H9 (cell line): ENCODE measurements at regions not wholly inside any gene's neighbourhood (a gene's known extent, or its start where the extent isn't known, plus 50 kb on each side); places are given as distances from the start of the nearest gene placed in this dataset.

Experiments used
- DNase-seq: peaks from one replicate; pipeline ENCODE4 v3.0.0-alpha.2; 2017
- H2AFZ ChIP-seq: one replicate; pipeline ENCODE4 v1.6.1; 2013; ENCODE audit warnings: mild to moderate bottlenecking, low read length, control low read depth, moderate library complexity
- H2AK5ac ChIP-seq: 2 replicates; pipeline ENCODE4 v1.6.1; 2013; ENCODE audit warnings: low read length, control low read depth, mixed read lengths; ENCODE audit not compliant: insufficient read length
- H2BK120ac ChIP-seq: one replicate; pipeline ENCODE4 v1.6.1; 2013; ENCODE audit warnings: low read depth, mild to moderate bottlenecking, low read length, control low read depth, inconsistent platforms; ENCODE audit not compliant: poor library complexity, severe bottlenecking
- H2BK12ac ChIP-seq: 2 replicates; pipeline ENCODE4 v1.6.1; 2013; ENCODE audit warnings: low read length, control low read depth, mixed read lengths, low read depth; ENCODE audit not compliant: insufficient read length
- H2BK15ac ChIP-seq: 2 replicates; pipeline ENCODE4 v1.6.1; 2013; ENCODE audit warnings: low read depth, low read length, control low read depth
- H2BK20ac ChIP-seq: one replicate; pipeline ENCODE4 v1.6.1; 2013; ENCODE audit warnings: low read depth, mild to moderate bottlenecking, low read length, control low read depth, inconsistent platforms; ENCODE audit not compliant: poor library complexity, severe bottlenecking
- H2BK5ac ChIP-seq: 2 replicates; pipeline ENCODE4 v1.6.1; 2013; ENCODE audit warnings: low read length, control low read depth, mixed read lengths; ENCODE audit not compliant: insufficient read length
- H3K14ac ChIP-seq: 2 replicates; pipeline ENCODE4 v1.6.1; 2013; ENCODE audit warnings: low read length, control low read depth; ENCODE audit not compliant: insufficient read depth
- H3K18ac ChIP-seq: 2 replicates; pipeline ENCODE4 v1.6.1; 2013; ENCODE audit warnings: low read depth, mild to moderate bottlenecking, mixed read lengths, low read length, control low read depth; ENCODE audit not compliant: insufficient read length
- H3K23ac ChIP-seq: 2 replicates; pipeline ENCODE4 v1.6.1; 2013; ENCODE audit warnings: low read length, control low read depth, mixed read lengths, low read depth; ENCODE audit not compliant: insufficient read length
- H3K23me2 ChIP-seq: 2 replicates; pipeline ENCODE4 v1.6.1; 2013; ENCODE audit warnings: low read depth, mild to moderate bottlenecking, mixed read lengths, low read length, control low read depth; ENCODE audit not compliant: insufficient read length, poor library complexity, severe bottlenecking
- H3K27ac ChIP-seq: 2 replicates; pipeline ENCODE4 v1.5.1; 2013; ENCODE audit warnings: low read length, control low read depth, mixed read lengths, low read depth; ENCODE audit not compliant: insufficient read length
- H3K27me3 ChIP-seq: 2 replicates; pipeline ENCODE4 v1.6.1; 2013; ENCODE audit warnings: low read length, control low read depth, inconsistent platforms; ENCODE audit not compliant: insufficient read depth
- H3K4ac ChIP-seq: 2 replicates; pipeline ENCODE4 v1.6.1; 2013; ENCODE audit warnings: low read depth, mild to moderate bottlenecking, control low read depth, inconsistent platforms, low read length, moderate library complexity
- H3K4me1 ChIP-seq: 2 replicates; pipeline ENCODE4 v1.6.1; 2013; ENCODE audit warnings: low read length, control low read depth, inconsistent platforms; ENCODE audit not compliant: insufficient read depth
- H3K4me2 ChIP-seq: 2 replicates; pipeline ENCODE4 v1.6.1; 2013; ENCODE audit warnings: low read length, control low read depth, mixed read lengths; ENCODE audit not compliant: insufficient read length, insufficient read depth
- H3K56ac ChIP-seq: 2 replicates; pipeline ENCODE4 v1.6.1; 2013; ENCODE audit warnings: low read depth, mild to moderate bottlenecking, mixed read lengths, low read length, control low read depth; ENCODE audit not compliant: insufficient read length
- H3K79me1 ChIP-seq: 2 replicates; pipeline ENCODE4 v1.6.1; 2013; ENCODE audit warnings: low read depth, mild to moderate bottlenecking, moderate library complexity, low read length, control low read depth, inconsistent platforms; ENCODE audit not compliant: insufficient read depth, poor library complexity, severe bottlenecking
- H3K79me2 ChIP-seq: 2 replicates; pipeline ENCODE4 v1.6.1; 2013; ENCODE audit warnings: low read length, control low read depth, inconsistent platforms; ENCODE audit not compliant: insufficient read depth
- H3K9ac ChIP-seq: 2 replicates; pipeline ENCODE4 v1.6.1; 2013; ENCODE audit warnings: low read length, control low read depth, mixed read lengths; ENCODE audit not compliant: insufficient read length; ENCODE audit errors: extremely low read depth
- H3K9me3 ChIP-seq: one replicate; pipeline ENCODE4 v1.6.1; 2013; ENCODE audit warnings: low read depth, low read length, inconsistent platforms; ENCODE audit not compliant: control insufficient read depth
- H3T11ph ChIP-seq: one replicate; pipeline ENCODE4 v1.6.1; 2013; ENCODE audit warnings: mild to moderate bottlenecking, low read length, control low read depth, inconsistent platforms
- H4K20me1 ChIP-seq: one replicate; pipeline ENCODE4 v1.6.1; 2013; ENCODE audit not compliant: control insufficient read depth, insufficient read length, insufficient read depth
- H4K5ac ChIP-seq: 2 replicates; pipeline ENCODE4 v1.6.1; 2013; ENCODE audit warnings: low read depth, mild to moderate bottlenecking, mixed read lengths, low read length, control low read depth; ENCODE audit not compliant: insufficient read length
- H4K8ac ChIP-seq: replicated peaks from 2 replicates; pipeline ENCODE4 v1.6.1; 2013; ENCODE audit warnings: low read length, control low read depth, mixed read lengths, low read depth; ENCODE audit not compliant: insufficient read length
- H4K91ac ChIP-seq: 2 replicates; pipeline ENCODE4 v1.6.1; 2013; ENCODE audit warnings: low read depth, mild to moderate bottlenecking, moderate library complexity, mixed read lengths, low read length, control low read depth; ENCODE audit not compliant: insufficient read length
- H3K27ac Mint-ChIP-seq, 3 experiments: 2 replicates in 2 of 3; 3 replicates in 1 of 3; pipeline ENCODE4 v1.8.0; 2020 to 2021; ENCODE audit warnings: mixed read lengths in 3 of 3, mild to moderate bottlenecking in 1 of 3, moderate library complexity in 1 of 3
- H3K27me3 Mint-ChIP-seq: 2 replicates; pipeline ENCODE4 v1.8.0; 2021; ENCODE audit warnings: low read depth, mild to moderate bottlenecking, moderate library complexity, mixed read lengths
- H3K36me3 Mint-ChIP-seq, 3 experiments: 2 replicates in 2 of 3; 3 replicates in 1 of 3; pipeline ENCODE4 v1.8.0; 2020 to 2021; ENCODE audit warnings: low read depth in 3 of 3, mixed read lengths in 3 of 3; ENCODE audit not compliant: insufficient read depth in 1 of 3
- H3K4me1 Mint-ChIP-seq, 2 experiments: 2 replicates each; pipeline ENCODE4 v1.8.0; 2020; ENCODE audit warnings: mixed read lengths in 2 of 2
- H3K4me3 Mint-ChIP-seq, 2 experiments: 2 replicates in 1 of 2; 3 replicates in 1 of 2; pipeline ENCODE4 v1.8.0; 2020 to 2021; ENCODE audit warnings: mild to moderate bottlenecking in 2 of 2, mixed read lengths in 2 of 2, moderate library complexity in 1 of 2
- H3K9me3 Mint-ChIP-seq, 2 experiments: 2 replicates in 1 of 2; 3 replicates in 1 of 2; pipeline ENCODE4 v1.8.0; 2020; ENCODE audit warnings: mild to moderate bottlenecking in 2 of 2, mixed read lengths in 2 of 2, moderate library complexity in 1 of 2
- WGBS: extraction: QIAGEN DNeasy Blood & Tissue Kit; methylation state at CpG from one replicate; pipeline ENCODE4 v1.1.7; 2013; ENCODE audit warnings: missing lambda C conversion rate, low lambda C conversion rate, mixed read lengths; ENCODE audit not compliant: insufficient read length; ENCODE audit errors: extremely low coverage; 5-methylcytosine and 5-hydroxymethylcytosine counted together
- TF ChIP-seq, protein P1 (sequence below): fragments of 200-600 bp; sonication (generic); conservative IDR thresholded peaks from 3 replicates; pipeline ENCODE4 v1.8.0; 2021; ENCODE audit warnings: antibody characterized with exemption, mild to moderate bottlenecking

DNA sequence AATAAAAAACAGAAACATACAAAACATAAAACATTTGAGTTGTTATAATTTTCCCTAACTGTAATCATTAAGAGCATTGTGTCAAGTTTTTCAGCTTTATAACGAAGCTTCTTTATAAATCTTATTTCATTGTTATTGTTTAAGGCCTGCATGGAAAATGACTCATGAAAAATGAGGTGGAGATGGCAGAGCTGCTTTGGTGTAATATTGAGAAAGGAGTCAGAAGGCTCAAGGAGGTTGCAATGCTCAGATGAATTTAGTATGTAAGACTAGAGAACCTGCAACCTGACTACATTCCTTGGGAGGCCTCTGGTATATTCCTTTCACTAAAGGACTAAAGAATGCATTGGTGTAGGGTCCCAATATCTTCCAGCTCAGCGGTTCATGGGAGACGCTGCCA is 61.5 kb downstream of the TMEM30B start:
- Histone ChIP-seq H3K56ac (no peak overlapping the region), H4K91ac (no peak overlapping the region), H3T11ph (no peak overlapping the region), H2BK120ac (no peak overlapping the region), H3K27me3 (no peaks in the 10 kb centered on the region), H2BK15ac (no peak overlapping the region), H2BK5ac (no peak overlapping the region), H3K23ac (no peak overlapping the region), H3K4me2 (no peak overlapping the region), H2AK5ac (no peak overlapping the region), H2AFZ (no peak overlapping the region), H4K5ac (no peak overlapping the region), H3K9me3 (no peaks in the 10 kb centered on the region), H2BK20ac (no peak overlapping the region), H2BK12ac (no peak overlapping the region), H3K4ac (no peak overlapping the region), H3K79me1 (no peaks in the 10 kb centered on the region), H3K23me2 (no peaks in the 10 kb centered on the region), H4K8ac (no peak overlapping the region), H3K14ac (no peak overlapping the region), H3K4me1 (no peaks in the 10 kb centered on the region; the same call in 1 of the 2 replicates), H3K27ac (no peak overlapping the region), H3K79me2 (no peaks in the 10 kb centered on the region), H3K18ac (no peak overlapping the region), H3K9ac (no peak overlapping the region), H4K20me1 (no peaks in the 10 kb centered on the region)
- Mint-ChIP-seq H3K9me3 (no peaks in the 10 kb centered on the region), H3K27me3 (no peaks in the 10 kb centered on the region), H3K4me3 (no peak overlapping the region), H3K27ac (no peak overlapping the region), H3K36me3 (no peaks in the 10 kb centered on the region), H3K4me1 (peaks cover 24 to 25% of the 10 kb centered on the region in 2 experiments)
- no peak for DNase-seq
- WGBS: no CpG with 5 or more reads among the region's 3 CpGs
- TF ChIP-seq, protein P1, sequence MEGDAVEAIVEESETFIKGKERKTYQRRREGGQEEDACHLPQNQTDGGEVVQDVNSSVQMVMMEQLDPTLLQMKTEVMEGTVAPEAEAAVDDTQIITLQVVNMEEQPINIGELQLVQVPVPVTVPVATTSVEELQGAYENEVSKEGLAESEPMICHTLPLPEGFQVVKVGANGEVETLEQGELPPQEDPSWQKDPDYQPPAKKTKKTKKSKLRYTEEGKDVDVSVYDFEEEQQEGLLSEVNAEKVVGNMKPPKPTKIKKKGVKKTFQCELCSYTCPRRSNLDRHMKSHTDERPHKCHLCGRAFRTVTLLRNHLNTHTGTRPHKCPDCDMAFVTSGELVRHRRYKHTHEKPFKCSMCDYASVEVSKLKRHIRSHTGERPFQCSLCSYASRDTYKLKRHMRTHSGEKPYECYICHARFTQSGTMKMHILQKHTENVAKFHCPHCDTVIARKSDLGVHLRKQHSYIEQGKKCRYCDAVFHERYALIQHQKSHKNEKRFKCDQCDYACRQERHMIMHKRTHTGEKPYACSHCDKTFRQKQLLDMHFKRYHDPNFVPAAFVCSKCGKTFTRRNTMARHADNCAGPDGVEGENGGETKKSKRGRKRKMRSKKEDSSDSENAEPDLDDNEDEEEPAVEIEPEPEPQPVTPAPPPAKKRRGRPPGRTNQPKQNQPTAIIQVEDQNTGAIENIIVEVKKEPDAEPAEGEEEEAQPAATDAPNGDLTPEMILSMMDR: no peak
